ENCODE measurements at regions not wholly inside any gene's neighbourhood (a gene's known extent, or its start where the extent isn't known, plus 50 kb on each side); places are given as distances from the start of the nearest gene placed in this dataset.
"Not testable (repeated sequence)": the region's sequence is repeated elsewhere in the genome, so short reads cannot be mapped to it uniquely, and the experiment has no call there.

DNA sequence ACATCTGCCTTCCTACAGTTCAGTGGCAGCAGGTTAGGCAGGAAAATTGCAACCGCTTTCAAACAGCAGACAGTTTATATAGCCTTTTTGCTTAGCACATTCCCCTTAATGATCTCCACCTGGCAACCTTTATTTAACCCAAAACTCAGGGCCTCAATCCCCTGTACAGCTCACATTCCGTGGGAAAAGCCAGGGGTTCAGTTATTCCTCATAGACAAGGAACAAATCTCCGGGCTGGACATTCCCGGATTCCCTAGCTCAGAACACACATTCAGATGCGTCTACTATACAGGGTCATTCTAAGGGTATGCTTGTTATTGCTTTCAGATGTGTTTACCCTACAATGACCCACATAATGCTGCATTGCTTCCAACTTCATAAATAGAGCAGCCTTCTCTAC is 73.8 kb upstream of the DCN start:
- TF ChIP-seq, protein P1, sequence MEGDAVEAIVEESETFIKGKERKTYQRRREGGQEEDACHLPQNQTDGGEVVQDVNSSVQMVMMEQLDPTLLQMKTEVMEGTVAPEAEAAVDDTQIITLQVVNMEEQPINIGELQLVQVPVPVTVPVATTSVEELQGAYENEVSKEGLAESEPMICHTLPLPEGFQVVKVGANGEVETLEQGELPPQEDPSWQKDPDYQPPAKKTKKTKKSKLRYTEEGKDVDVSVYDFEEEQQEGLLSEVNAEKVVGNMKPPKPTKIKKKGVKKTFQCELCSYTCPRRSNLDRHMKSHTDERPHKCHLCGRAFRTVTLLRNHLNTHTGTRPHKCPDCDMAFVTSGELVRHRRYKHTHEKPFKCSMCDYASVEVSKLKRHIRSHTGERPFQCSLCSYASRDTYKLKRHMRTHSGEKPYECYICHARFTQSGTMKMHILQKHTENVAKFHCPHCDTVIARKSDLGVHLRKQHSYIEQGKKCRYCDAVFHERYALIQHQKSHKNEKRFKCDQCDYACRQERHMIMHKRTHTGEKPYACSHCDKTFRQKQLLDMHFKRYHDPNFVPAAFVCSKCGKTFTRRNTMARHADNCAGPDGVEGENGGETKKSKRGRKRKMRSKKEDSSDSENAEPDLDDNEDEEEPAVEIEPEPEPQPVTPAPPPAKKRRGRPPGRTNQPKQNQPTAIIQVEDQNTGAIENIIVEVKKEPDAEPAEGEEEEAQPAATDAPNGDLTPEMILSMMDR (conservative IDR thresholded peaks at IDR 0.05; ENCODE audit: low read depth, low read length), result no peak
- DNase-seq (ENCODE audit: low read depth), result no peak
- no peak overlapping the region for H3K4me3 ChIP-seq (ENCODE audit: low read depth, low read length)

DNA sequence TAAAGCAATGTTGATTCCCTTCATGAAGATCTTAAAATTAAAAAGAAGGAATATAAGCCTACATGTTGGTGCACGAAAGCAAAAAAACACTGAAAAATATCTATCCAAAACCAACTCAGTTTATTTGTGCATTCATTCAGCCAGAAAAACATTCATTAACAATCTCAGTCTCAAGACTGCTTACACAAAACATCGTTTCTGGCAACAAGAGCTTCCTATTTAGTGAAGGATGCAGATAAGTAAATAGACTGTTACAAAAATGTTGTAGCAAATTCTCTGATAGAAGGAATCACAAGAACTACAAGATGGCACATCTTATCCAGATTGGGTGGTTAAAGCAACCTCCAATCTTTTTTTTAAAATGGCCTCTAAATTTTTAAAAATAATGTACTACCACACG is 69.7 kb upstream of the DCN start:
- H3K4me3 ChIP-seq (ENCODE audit: low read depth, low read length), result no peak overlapping the region
- TF ChIP-seq, protein P1 (conservative IDR thresholded peaks at IDR 0.05; ENCODE audit: low read depth, low read length), result no peak

DNA sequence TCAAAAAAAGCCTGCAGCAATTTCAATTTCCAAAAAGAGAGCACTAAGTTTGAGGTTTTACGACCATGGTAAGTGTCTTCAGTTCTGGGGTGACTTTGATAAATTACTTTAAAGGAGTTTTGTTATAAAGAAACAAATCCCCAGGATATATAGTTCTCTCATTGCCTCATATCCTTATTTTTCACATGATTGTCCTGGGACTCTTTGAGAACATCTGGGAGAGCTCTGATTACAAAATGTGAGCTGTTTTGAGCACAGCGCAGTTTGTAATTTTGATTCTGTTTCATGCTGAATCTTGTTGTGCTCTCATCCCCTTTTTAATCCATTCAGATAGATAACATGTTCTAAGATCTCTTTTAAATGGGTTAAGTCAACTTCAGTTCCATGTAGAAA is 67.7 kb upstream of the DCN start:
- H3K4me3 ChIP-seq (ENCODE audit: low read depth, low read length), result no peak overlapping the region
- TF ChIP-seq, protein P1 (conservative IDR thresholded peaks at IDR 0.05; ENCODE audit: low read depth, low read length), result no peak
- no peak for DNase-seq (ENCODE audit: low read depth)

More for the DNA sequence above, 69.7 kb upstream of the DCN start:
- no peak for DNase-seq (ENCODE audit: low read depth)

DNA sequence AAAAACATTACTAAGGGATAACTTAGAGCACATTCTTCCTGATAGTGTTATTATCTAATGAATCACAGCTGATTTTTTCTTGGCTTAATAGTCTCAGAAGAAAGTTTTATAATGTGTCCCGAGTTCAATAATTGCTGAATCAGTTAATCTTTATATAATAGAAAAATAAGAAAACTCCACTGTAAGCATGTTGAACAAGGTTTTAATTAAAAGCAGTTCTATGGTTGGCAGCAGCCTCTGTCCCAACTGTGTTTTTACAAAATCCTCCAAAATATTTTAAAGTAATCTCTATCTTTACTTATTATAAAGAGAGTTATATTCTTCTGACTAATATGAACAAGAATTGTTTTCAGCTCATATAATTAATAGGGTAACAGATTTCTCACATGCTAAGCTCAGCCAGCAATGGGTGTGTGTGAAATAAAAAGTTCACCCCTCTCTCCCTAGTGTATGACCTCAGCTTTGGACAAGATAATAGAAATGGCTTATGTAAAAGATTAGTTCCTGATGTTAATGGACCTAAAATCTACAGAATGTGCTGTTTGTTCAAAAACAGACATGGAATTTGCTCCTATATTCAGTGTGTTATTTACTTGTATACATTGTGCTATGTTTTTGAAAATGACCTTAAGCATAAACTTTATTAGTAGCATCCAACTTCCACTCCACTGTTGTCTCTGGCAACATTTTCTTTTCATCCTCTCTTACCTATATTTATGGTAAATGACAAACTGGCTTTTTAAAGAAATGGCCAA is 67.1 kb upstream of the DCN start:
- DNase-seq (ENCODE audit: low read depth), result no peak
- TF ChIP-seq, protein P1 (conservative IDR thresholded peaks at IDR 0.05; ENCODE audit: low read depth, low read length), result no peak
- H3K4me3 ChIP-seq (ENCODE audit: low read depth, low read length), result no peak overlapping the region

DNA sequence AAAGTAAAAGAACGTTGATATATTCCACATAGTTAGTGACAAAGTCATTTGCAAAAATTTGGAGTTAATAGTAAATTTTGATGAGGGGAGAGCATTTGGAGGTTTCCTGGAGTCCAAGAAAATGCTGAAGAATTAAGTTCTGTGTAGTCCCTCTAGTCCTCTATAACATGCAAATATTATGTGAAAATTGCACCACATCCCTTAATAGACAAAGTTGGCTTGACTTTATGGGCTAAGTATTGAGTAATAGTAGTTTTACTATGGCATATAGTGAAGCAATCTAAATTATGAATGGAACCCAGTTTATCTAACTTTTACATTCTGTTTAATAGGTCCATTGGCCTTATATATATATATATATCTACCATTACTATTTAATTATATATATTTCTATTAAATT is 66.4 kb upstream of the DCN start:
- TF ChIP-seq, protein P1 (conservative IDR thresholded peaks at IDR 0.05; ENCODE audit: low read depth, low read length), result no peak
- no peak for DNase-seq (ENCODE audit: low read depth)
- H3K4me3 ChIP-seq (ENCODE audit: low read depth, low read length), result no peak overlapping the region

DNA sequence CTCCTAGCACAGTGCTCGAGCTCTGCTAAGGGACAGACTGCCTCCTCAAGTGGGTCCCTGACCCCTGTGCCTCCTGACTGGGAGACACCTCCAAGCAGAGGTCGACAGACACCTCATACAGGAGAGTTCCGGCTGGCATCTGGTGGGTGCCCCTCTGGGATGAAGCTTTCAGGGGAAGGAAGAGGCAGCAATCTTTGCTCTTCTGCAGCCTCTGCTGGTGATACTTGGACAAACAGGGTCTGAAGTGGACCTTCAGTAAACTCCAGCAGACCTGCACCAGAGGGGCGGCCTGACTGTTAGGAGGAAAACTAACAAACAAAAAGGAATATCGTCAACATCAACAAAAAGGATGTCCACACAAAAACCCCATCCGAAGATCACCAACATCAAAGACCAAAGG is 60.6 kb upstream of the DCN start:
- H3K4me3 ChIP-seq (ENCODE audit: low read depth, low read length); DNase-seq (ENCODE audit: low read depth): not testable (repeated sequence)
- TF ChIP-seq, protein P1 (conservative IDR thresholded peaks at IDR 0.05; ENCODE audit: low read depth, low read length), result peak; percentile 58

DNA sequence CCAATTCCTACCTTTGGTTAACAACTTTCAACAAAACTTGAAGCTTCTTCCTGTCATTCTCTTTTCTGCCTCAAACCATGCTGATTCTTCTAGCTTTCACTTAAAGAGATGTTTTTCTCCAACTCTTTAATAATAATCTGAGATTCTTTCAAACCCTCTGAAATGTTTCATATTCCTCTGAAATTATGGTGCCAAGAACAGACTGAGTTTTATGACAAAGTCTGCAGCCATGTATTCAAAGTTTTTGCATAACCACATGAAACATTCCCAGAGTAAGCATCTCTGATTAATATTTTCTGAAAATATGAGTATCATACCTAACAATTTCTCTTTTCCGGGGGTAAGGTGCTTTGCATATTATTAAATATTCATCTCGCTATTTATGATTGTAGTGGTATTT is 59.1 kb upstream of the DCN start:
- TF ChIP-seq, protein P1 (conservative IDR thresholded peaks at IDR 0.05; ENCODE audit: low read depth, low read length), result no peak
- DNase-seq (ENCODE audit: low read depth), result no peak
- no peak overlapping the region for H3K4me3 ChIP-seq (ENCODE audit: low read depth, low read length)
